ENCODE measurements at regions not wholly inside any gene's neighbourhood (a gene's known extent, or its start where the extent isn't known, plus 50 kb on each side); places are given as distances from the start of the nearest gene placed in this dataset.

- BruUV-seq (replicated peaks), result no TSS peak
- Histone ChIP-seq H3K23ac (ENCODE audit: low read depth, low read length) (peak overlapping the region; percentile 41; the same call in 1 of the 2 replicates), H4K91ac (ENCODE audit: insufficient read depth, low read depth, low read length) (peak overlapping the region; percentile 79), H2AK5ac (ENCODE audit: low read depth, low read length) (peak overlapping the region; percentile 92), H3K14ac (replicated peaks; ENCODE audit: low read depth, low read length) (peak overlapping the region; percentile 82), H3K9me1 (ENCODE audit: insufficient read depth, low read length) (peaks cover 17% of the 10 kb centered on the region), H3K27ac (ENCODE audit: insufficient read depth, low read length) (peak overlapping the region; percentile 27; the same call in 1 of the 2 replicates), H3K36me3 (ENCODE audit: control insufficient read depth, insufficient read depth, low read length) (no peaks in the 10 kb centered on the region), H3K56ac (ENCODE audit: extremely low read depth, insufficient read depth, low read length) (peak overlapping the region; percentile 25; the same call in 1 of the 2 replicates), H3K27me3 (ENCODE audit: control insufficient read depth, insufficient read depth, low read length) (no peaks in the 10 kb centered on the region), H3K9ac (ENCODE audit: low read depth, low read length) (no peak overlapping the region), H2AFZ (replicated peaks; ENCODE audit: low read length, poor library complexity) (no peak overlapping the region), H3K4me3 (ENCODE audit: insufficient read depth, low read depth, low read length) (no peak overlapping the region), H3K4me2 (ENCODE audit: low read depth, low read length) (peak overlapping the region; percentile 28; the same call in 1 of the 2 replicates), H4K8ac (ENCODE audit: low read depth in 2 of 2, low read length in 2 of 2) (peak overlapping the region in 1 of 2 experiments; percentile 62; a peak in 3 of 4 replicates), H4K20me1 (ENCODE audit: insufficient read depth, low read length) (no peaks in the 10 kb centered on the region), H2BK20ac (ENCODE audit: low read depth, low read length) (peak overlapping the region; percentile 87), H2AK9ac (replicated peaks; ENCODE audit: low read depth, low read length, poor library complexity) (peak overlapping the region; percentile 66), H3K9me3 (ENCODE audit: control insufficient read depth, insufficient read depth, low read length) (no peaks in the 10 kb centered on the region), H3K4me1 (ENCODE audit: control insufficient read depth, insufficient read depth, low read length) (peaks cover 11% of the 10 kb centered on the region), H3K4ac (ENCODE audit: low read depth, low read length) (peak overlapping the region; percentile 83), H2BK120ac (ENCODE audit: low read depth, low read length) (peak overlapping the region; percentile 90), H4K5ac (ENCODE audit: low read depth, low read length) (peak overlapping the region; percentile 43; the same call in 1 of the 2 replicates), H2BK15ac (ENCODE audit: low read depth, low read length) (peak overlapping the region; percentile 97; the same call in 2 of the 3 replicates), H3K18ac (ENCODE audit: low read depth, low read length) (peak overlapping the region; percentile 74; the same call in 1 of the 2 replicates), H2BK5ac (ENCODE audit: low read depth, low read length, poor library complexity, severe bottlenecking) (peak overlapping the region; percentile 85), H3K79me1 (ENCODE audit: low read depth in 1 of 2, low read length in 2 of 2) (no peaks in the 10 kb centered on the region; a peak in 1 of 4 replicates)
- in situ Hi-C loops (cut with MboI; ENCODE audit: low sequenced_read_pairs) (no loop called here), intact Hi-C loops (cut with micrococcal nuclease) (no loop called here), dilution Hi-C loops (cut with HindIII; ENCODE audit: low sequenced_read_pairs, unreplicated experiment) (no loop called here)
- ATAC-seq (ENCODE audit: low read depth) (no peak), DNase-seq (peak; percentile 61)
- WGBS, 2 experiments (ENCODE audit: extremely low coverage in 2 of 2, insufficient read length in 1 of 2), result 63% methylated on average over 1 of the region's 1 CpG; no CpG with 5 or more reads in 1 of the 2 experiments
- TF ChIP-seq RAD21 (IDR thresholded peaks at IDR 0.05; ENCODE audit: low read length) (no peak), CHD1 (IDR thresholded peaks at IDR 0.05; ENCODE audit: low read depth, low read length) (no peak), RFX5 (IDR thresholded peaks at IDR 0.05; ENCODE audit: low read depth, low read length) (no peak), USF2 (IDR thresholded peaks at IDR 0.05; ENCODE audit: low read depth, low read length) (no peak), POLR2A (IDR thresholded peaks at IDR 0.05; ENCODE audit: low read depth, low read length) (no peak), CEBPB (IDR thresholded peaks at IDR 0.05; ENCODE audit: low read depth, low read length) (no peak), MXI1 (IDR thresholded peaks at IDR 0.05; ENCODE audit: borderline replicate concordance, low read depth, low read length) (no peak), RCOR1 (IDR thresholded peaks at IDR 0.05; ENCODE audit: insufficient replicate concordance, low read length) (no peak), MAFK (IDR thresholded peaks at IDR 0.05; ENCODE audit: low read depth, low read length) (no peak), NFE2L2 (IDR thresholded peaks at IDR 0.05; ENCODE audit: low read depth, low read length) (no peak), BHLHE40 (IDR thresholded peaks at IDR 0.05; ENCODE audit: low read depth, low read length) (no peak), FOS (IDR thresholded peaks at IDR 0.05; ENCODE audit: low read depth, low read length) (no peak), MAZ (IDR thresholded peaks at IDR 0.05; ENCODE audit: borderline replicate concordance, low read depth, low read length) (no peak), SMC3 (IDR thresholded peaks at IDR 0.05; ENCODE audit: low read depth, low read length) (no peak)
- TF ChIP-seq, protein P1, sequence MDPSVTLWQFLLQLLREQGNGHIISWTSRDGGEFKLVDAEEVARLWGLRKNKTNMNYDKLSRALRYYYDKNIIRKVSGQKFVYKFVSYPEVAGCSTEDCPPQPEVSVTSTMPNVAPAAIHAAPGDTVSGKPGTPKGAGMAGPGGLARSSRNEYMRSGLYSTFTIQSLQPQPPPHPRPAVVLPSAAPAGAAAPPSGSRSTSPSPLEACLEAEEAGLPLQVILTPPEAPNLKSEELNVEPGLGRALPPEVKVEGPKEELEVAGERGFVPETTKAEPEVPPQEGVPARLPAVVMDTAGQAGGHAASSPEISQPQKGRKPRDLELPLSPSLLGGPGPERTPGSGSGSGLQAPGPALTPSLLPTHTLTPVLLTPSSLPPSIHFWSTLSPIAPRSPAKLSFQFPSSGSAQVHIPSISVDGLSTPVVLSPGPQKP (IDR thresholded peaks at IDR 0.05; ENCODE audit: borderline replicate concordance, low read depth, low read length), result no peak
- TF ChIP-seq, protein P2, sequence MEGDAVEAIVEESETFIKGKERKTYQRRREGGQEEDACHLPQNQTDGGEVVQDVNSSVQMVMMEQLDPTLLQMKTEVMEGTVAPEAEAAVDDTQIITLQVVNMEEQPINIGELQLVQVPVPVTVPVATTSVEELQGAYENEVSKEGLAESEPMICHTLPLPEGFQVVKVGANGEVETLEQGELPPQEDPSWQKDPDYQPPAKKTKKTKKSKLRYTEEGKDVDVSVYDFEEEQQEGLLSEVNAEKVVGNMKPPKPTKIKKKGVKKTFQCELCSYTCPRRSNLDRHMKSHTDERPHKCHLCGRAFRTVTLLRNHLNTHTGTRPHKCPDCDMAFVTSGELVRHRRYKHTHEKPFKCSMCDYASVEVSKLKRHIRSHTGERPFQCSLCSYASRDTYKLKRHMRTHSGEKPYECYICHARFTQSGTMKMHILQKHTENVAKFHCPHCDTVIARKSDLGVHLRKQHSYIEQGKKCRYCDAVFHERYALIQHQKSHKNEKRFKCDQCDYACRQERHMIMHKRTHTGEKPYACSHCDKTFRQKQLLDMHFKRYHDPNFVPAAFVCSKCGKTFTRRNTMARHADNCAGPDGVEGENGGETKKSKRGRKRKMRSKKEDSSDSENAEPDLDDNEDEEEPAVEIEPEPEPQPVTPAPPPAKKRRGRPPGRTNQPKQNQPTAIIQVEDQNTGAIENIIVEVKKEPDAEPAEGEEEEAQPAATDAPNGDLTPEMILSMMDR (conservative IDR thresholded peaks at IDR 0.05; ENCODE audit: low read depth, low read length), result no peak
- POLR2A ChIA-PET (ENCODE audit: unreplicated experiment), result no interaction called here
- CTCF ChIA-PET, result no interaction called here
Observed at GRCh38 chr5:115459855-115460341, 84.7 kb downstream of the FEM1C start.

Data from IMR-90 (cell line).